ENCODE measurements at regions not wholly inside any gene's neighbourhood (a gene's known extent, or its start where the extent isn't known, plus 50 kb on each side); places are given as distances from the start of the nearest gene placed in this dataset.
"Not testable (repeated sequence)": the region's sequence is repeated elsewhere in the genome, so short reads cannot be mapped to it uniquely, and the experiment has no call there.

- not testable (repeated sequence) for TF ChIP-seq POLR2A, CTCF, EP300, POLR2AphosphoS5 (IDR thresholded peaks at IDR 0.05)
Observed at GRCh38 chr10:59053502-59053901, 122.9 kb upstream of the PHYHIPL start.

Measured in sigmoid colon (tissue), 4 donors.